ENCODE measurements at regions not wholly inside any gene's neighbourhood (a gene's known extent, or its start where the extent isn't known, plus 50 kb on each side); places are given as distances from the start of the nearest gene placed in this dataset.

DNA sequence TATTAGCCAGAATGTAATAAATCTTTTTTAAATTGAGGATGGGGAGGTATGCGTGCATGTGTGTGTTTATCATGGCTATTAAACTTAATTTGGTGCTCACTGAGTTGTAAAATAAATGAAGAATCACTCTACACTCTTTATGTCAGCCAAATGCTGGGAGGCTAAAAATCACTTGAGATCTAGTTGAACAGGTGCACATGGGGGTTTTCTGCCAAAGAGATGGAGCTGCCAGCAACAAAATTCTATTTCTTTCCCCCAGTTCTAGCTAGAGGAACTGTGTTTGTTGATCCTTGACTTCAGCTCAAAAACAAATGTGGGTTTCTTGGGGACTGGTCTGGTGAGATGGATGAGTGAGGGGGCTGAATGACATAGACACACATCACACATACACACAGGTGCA is 183.3 kb upstream of the BTBD3 start:
- no peak for DNase-seq
- intact Hi-C loops (cut with micrococcal nuclease), result no loop called here
- CTCF ChIA-PET, result no interaction called here
- Mint-ChIP-seq H3K27ac (no peak overlapping the region), H3K27me3 (ENCODE audit: low read depth) (no peaks in the 10 kb centered on the region), H3K9me3 (peaks cover 13% of the 10 kb centered on the region), H3K4me1 (ENCODE audit: low read depth) (no peaks in the 10 kb centered on the region), H3K4me3 (no peak overlapping the region), H3K36me3 (ENCODE audit: low read depth) (no peaks in the 10 kb centered on the region)

- CTCF ChIA-PET, result no interaction called here
- H3K27me3 Mint-ChIP-seq (ENCODE audit: low read depth), result no peaks in the 10 kb centered on the region
Observed at GRCh38 chr20:11738852-11739251, 178.8 kb upstream of the BTBD3 start.

DNA sequence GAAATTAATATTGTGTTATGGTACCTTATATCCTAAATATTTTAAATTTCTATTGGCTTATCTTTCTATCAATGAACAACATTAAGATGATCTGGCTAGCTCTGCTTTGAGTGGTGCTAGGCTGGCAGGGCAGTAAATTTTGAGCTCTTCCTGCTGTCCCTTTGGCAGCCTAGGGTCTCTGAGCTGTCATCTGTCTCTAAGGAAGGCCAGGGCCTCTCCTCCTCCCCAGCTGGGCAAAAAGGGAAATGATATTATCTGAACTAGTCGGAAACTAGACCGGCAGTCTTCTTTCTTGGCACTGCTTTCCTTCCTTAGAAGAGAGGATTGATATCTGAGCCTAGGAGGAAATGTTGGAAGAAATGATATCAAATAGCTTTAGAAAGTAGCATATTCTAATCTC is 176.7 kb upstream of the BTBD3 start:
- no peaks in the 10 kb centered on the region for H3K4me1 Mint-ChIP-seq (ENCODE audit: low read depth)
- intact Hi-C loops (cut with micrococcal nuclease), result no loop called here
- H3K36me3 Mint-ChIP-seq (ENCODE audit: low read depth), result no peaks in the 10 kb centered on the region
- H3K27me3 Mint-ChIP-seq (ENCODE audit: low read depth), result no peaks in the 10 kb centered on the region
- peaks cover 1% of the 10 kb centered on the region for H3K9me3 Mint-ChIP-seq
- no peak overlapping the region for H3K27ac Mint-ChIP-seq
- CTCF ChIA-PET, result no interaction called here
- no peak overlapping the region for H3K4me3 Mint-ChIP-seq
- DNase-seq, result no peak

More at GRCh38 chr20:11738852-11739251, 178.8 kb upstream of the BTBD3 start:
- H3K4me1 Mint-ChIP-seq (ENCODE audit: low read depth), result no peaks in the 10 kb centered on the region
- no peak for DNase-seq
- no peak overlapping the region for H3K27ac Mint-ChIP-seq
- H3K9me3 Mint-ChIP-seq, result peaks cover 1% of the 10 kb centered on the region
- no peak overlapping the region for H3K4me3 Mint-ChIP-seq
- no peaks in the 10 kb centered on the region for H3K36me3 Mint-ChIP-seq (ENCODE audit: low read depth)
- intact Hi-C loops (cut with micrococcal nuclease), result no loop called here

DNA sequence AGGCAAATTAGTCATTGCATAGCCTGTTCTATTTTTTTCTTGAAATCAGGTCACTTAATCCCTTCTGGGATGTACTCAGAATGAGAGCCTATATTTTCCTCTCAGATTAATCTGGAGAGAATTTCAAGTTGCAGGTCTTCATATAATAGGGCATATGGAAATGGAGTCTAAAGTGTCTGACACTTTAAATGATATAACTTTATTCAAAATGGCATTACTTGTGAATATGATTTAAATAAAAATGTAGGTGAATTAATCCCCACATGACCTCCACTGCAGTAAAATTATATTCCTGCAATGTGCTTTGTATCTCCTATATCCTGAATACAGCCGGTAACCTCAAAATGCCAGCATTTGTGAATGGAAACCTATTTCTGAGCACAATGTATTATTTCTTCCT is 172.5 kb upstream of the BTBD3 start:
- Mint-ChIP-seq H3K4me1 (ENCODE audit: low read depth) (no peaks in the 10 kb centered on the region), H3K4me3 (no peak overlapping the region), H3K9me3 (peaks cover 4% of the 10 kb centered on the region), H3K27ac (no peak overlapping the region), H3K27me3 (ENCODE audit: low read depth) (no peaks in the 10 kb centered on the region), H3K36me3 (ENCODE audit: low read depth) (no peaks in the 10 kb centered on the region)
- CTCF ChIA-PET, result no interaction called here
- intact Hi-C loops (cut with micrococcal nuclease), result no loop called here
- no peak for DNase-seq

DNA sequence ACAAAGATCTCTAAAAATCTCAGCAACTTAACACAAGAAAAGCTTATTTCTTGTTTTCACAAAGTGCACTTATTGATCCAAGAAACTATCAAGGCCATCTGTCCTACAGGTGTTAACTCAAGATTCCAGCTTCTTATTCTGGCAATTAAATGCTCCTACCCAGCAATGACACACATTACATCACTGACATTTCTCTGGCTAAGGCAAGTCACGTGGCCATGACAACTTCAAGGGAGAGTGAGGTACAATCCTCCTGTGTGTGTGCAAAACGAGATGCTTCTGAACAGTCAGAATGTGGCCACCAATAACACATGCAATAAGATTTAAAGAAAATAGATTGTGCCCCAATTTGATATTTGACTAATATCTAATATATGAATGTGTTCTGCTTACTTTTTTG is 169.3 kb upstream of the BTBD3 start:
- CTCF ChIA-PET, result interaction anchor here (0.7 kb wide), 1 partner anchor 419 kb away, joined by 5 read pairs; no protein-coding TSS in a partner anchor
- DNase-seq, result no peak
- Mint-ChIP-seq H3K4me3 (no peak overlapping the region), H3K36me3 (ENCODE audit: low read depth) (no peaks in the 10 kb centered on the region), H3K4me1 (ENCODE audit: low read depth) (no peaks in the 10 kb centered on the region), H3K27ac (no peak overlapping the region), H3K9me3 (peaks cover 4% of the 10 kb centered on the region), H3K27me3 (ENCODE audit: low read depth) (no peaks in the 10 kb centered on the region)
- intact Hi-C loops (cut with micrococcal nuclease), result no loop called here

GRCh38 chr20:11752336-11752735 is 165.4 kb upstream of the BTBD3 start:
- Mint-ChIP-seq H3K9me3 (peaks cover 2% of the 10 kb centered on the region), H3K27ac (no peak overlapping the region), H3K4me3 (no peak overlapping the region), H3K4me1 (ENCODE audit: low read depth) (no peaks in the 10 kb centered on the region), H3K36me3 (ENCODE audit: low read depth) (no peaks in the 10 kb centered on the region), H3K27me3 (ENCODE audit: low read depth) (no peaks in the 10 kb centered on the region)
- intact Hi-C loops (cut with micrococcal nuclease), result no loop called here
- CTCF ChIA-PET, result no interaction called here
- no peak for DNase-seq

DNA sequence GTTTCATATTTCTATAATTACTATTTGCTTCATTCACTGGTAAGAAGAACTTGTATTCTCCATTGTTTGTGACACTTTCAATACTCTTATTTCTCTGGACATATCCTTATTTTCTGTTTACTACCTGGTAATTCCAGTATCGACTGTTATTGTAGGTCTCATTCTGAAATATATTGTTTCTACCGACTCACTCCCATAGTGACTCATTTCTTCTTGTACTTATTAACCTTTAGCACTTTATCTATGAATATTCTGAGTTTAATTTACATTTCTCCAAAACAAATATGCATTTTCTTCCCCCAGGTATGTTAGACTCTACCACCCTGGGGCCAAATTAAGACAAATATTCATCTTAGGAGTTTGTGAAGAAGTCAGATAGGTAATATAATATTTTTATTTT is 164.5 kb upstream of the BTBD3 start:
- DNase-seq, result no peak
- CTCF ChIA-PET, result no interaction called here
- no peak overlapping the region for H3K27ac Mint-ChIP-seq
- no peaks in the 10 kb centered on the region for H3K4me1 Mint-ChIP-seq (ENCODE audit: low read depth)
- intact Hi-C loops (cut with micrococcal nuclease), result no loop called here
- no peaks in the 10 kb centered on the region for H3K36me3 Mint-ChIP-seq (ENCODE audit: low read depth)
- H3K9me3 Mint-ChIP-seq, result peaks cover 1% of the 10 kb centered on the region
- H3K27me3 Mint-ChIP-seq (ENCODE audit: low read depth), result no peaks in the 10 kb centered on the region
- H3K4me3 Mint-ChIP-seq, result no peak overlapping the region

DNA sequence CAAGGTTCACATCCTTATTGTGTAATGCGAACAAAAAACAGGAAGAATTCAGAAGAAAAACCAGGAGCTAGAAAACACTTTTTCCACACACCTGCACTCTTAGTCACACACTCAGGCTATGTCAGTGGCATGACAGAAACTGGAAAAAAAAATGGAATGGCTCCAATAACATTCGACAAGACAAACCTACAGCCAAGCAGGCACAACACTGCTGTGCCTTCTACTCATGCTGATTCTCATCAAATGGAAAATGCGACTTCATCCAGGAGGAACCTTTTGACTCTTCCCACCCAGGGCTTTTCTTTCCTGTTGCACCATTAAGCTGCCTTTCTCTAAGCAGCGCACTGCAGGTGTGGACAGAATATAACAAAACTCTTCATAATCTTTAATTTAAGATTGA is 163.2 kb upstream of the BTBD3 start:
- CTCF ChIA-PET, result no interaction called here
- intact Hi-C loops (cut with micrococcal nuclease), result no loop called here
- Mint-ChIP-seq H3K36me3 (ENCODE audit: low read depth) (no peaks in the 10 kb centered on the region), H3K27ac (no peak overlapping the region), H3K9me3 (peaks cover 1% of the 10 kb centered on the region), H3K27me3 (ENCODE audit: low read depth) (no peaks in the 10 kb centered on the region), H3K4me1 (ENCODE audit: low read depth) (no peaks in the 10 kb centered on the region), H3K4me3 (no peak overlapping the region)
- DNase-seq, result no peak

DNA sequence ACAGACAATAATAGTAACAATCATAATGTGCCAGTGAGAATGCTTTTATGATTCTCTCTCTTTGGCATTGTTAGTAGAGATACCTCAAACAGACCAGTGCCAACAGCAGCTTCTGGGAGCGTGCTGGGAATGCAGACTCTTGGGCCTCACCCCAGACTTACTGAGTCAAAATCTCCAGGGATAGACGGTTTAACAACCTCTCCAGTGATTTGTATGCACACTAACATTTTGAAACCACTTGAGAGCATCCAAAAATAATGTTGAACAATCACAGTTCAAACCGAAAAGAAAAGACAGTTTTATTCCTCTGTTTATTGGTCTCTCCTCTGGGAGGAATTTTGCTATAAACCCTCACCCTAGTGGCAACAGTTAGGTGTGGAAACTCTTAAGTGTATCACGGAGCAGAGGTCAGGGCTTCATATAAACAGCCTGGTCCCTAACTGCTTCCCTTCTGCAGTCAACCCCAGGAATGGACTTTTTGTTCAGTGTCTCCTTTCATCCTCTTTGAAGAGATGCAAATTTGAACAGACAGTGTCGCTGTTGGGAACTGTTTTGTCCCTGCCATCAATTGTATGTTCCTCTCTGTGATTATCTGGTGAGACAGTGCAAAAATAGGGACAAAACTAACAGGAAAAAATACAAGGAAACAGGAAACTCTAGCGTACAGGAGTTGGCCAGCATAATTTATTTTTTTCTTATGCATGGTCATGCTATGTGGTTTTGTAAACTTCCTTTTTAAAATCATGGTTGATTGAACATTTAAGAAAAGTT is 162.4 kb upstream of the BTBD3 start:
- Mint-ChIP-seq H3K27ac (no peak overlapping the region), H3K36me3 (ENCODE audit: low read depth) (no peaks in the 10 kb centered on the region), H3K4me1 (ENCODE audit: low read depth) (no peaks in the 10 kb centered on the region), H3K4me3 (no peak overlapping the region), H3K9me3 (peaks cover 1% of the 10 kb centered on the region), H3K27me3 (ENCODE audit: low read depth) (no peaks in the 10 kb centered on the region)
- CTCF ChIA-PET, result no interaction called here
- intact Hi-C loops (cut with micrococcal nuclease), result no loop called here
- no peak for DNase-seq

DNA sequence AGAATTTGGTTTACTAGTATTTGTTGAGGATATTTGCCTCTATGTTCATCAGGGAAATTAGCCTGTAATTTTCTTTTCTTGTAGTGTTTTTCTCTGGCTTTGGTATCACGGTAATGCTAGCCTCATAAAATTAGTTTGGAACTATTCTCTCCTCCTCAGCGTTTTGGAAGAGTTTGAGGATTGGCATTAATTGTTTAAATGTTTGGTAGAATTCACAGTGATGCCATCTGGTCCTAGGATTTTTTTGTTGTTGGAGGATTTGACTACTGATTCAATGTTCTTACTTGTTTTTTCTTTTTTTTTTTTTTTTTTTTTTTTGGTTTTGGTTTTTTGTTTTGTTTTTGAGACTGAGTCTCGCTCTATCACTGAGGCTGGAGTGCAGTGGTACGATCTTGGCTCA is 156.2 kb upstream of the BTBD3 start:
- Mint-ChIP-seq H3K27ac (no peak overlapping the region), H3K36me3 (ENCODE audit: low read depth) (peaks cover 2% of the 10 kb centered on the region), H3K27me3 (ENCODE audit: low read depth) (peaks cover 2% of the 10 kb centered on the region), H3K4me1 (ENCODE audit: low read depth) (no peaks in the 10 kb centered on the region), H3K4me3 (no peak overlapping the region), H3K9me3 (peaks cover 2% of the 10 kb centered on the region)
- CTCF ChIA-PET, result no interaction called here
- intact Hi-C loops (cut with micrococcal nuclease), result no loop called here
- no peak for DNase-seq

- DNase-seq, result no peak
- CTCF ChIA-PET, result no interaction called here
- Mint-ChIP-seq H3K27me3 (ENCODE audit: low read depth) (peaks cover 7% of the 10 kb centered on the region), H3K4me1 (ENCODE audit: low read depth) (no peaks in the 10 kb centered on the region), H3K4me3 (no peak overlapping the region), H3K27ac (no peak overlapping the region), H3K9me3 (peaks cover 5% of the 10 kb centered on the region), H3K36me3 (ENCODE audit: low read depth) (peaks cover 2% of the 10 kb centered on the region)
- intact Hi-C loops (cut with micrococcal nuclease), result no loop called here
Observed at GRCh38 chr20:11766961-11767360, 150.7 kb upstream of the BTBD3 start.

GRCh38 chr20:11769825-11770224 is 147.9 kb upstream of the BTBD3 start:
- DNase-seq, result no peak
- Mint-ChIP-seq H3K36me3 (ENCODE audit: low read depth) (peaks cover 2% of the 10 kb centered on the region), H3K4me1 (ENCODE audit: low read depth) (no peaks in the 10 kb centered on the region), H3K9me3 (peaks cover 11% of the 10 kb centered on the region), H3K27me3 (ENCODE audit: low read depth) (peaks cover 6% of the 10 kb centered on the region), H3K4me3 (no peak overlapping the region), H3K27ac (no peak overlapping the region)
- CTCF ChIA-PET, result no interaction called here
- intact Hi-C loops (cut with micrococcal nuclease), result no loop called here

GRCh38 chr20:11772226-11772730 is 145.4 kb upstream of the BTBD3 start:
- Mint-ChIP-seq H3K9me3 (peaks cover 10% of the 10 kb centered on the region), H3K27ac (no peak overlapping the region), H3K4me3 (no peak overlapping the region), H3K4me1 (ENCODE audit: low read depth) (no peaks in the 10 kb centered on the region), H3K36me3 (ENCODE audit: low read depth) (no peaks in the 10 kb centered on the region), H3K27me3 (ENCODE audit: low read depth) (peaks cover 5% of the 10 kb centered on the region)
- intact Hi-C loops (cut with micrococcal nuclease), result no loop called here
- CTCF ChIA-PET, result interaction anchor here (0.6 kb wide), 1 partner anchor 254 kb away, joined by 5 read pairs; no protein-coding TSS in a partner anchor
- DNase-seq, result no peak

All from activated naive CD4-positive, alpha-beta T cell treated with anti-CD3 and anti-CD28 coated beads for 36 hours (primary cell).